Memory B cell (primary cell): ENCODE measurements at regions not wholly inside any gene's neighbourhood (a gene's known extent, or its start where the extent isn't known, plus 50 kb on each side); places are given as distances from the start of the nearest gene placed in this dataset.

ENCODE experiments used
- ATAC-seq: fragments of 150-1000 bp; cut with Tn5 transposase; 2 replicates; pipeline ENCODE4 v1.10.0; 2021; ENCODE audit warnings: low read depth, mild to moderate bottlenecking, moderate library complexity
- DNase-seq, 2 donors: peaks; one replicate each; pipeline ENCODE4 v3.0.0; 2022; ENCODE audit warnings: low spot score in 2 of 2
- H3K27ac Mint-ChIP-seq: one replicate; pipeline ENCODE4 v1.8.0; 2022; ENCODE audit warnings: mild to moderate bottlenecking, moderate library complexity, mixed read lengths
- H3K27me3 Mint-ChIP-seq: one replicate; pipeline ENCODE4 v1.8.0; 2022; ENCODE audit warnings: mixed read lengths
- H3K36me3 Mint-ChIP-seq: one replicate; pipeline ENCODE4 v1.8.0; 2022; ENCODE audit warnings: mild to moderate bottlenecking, mixed read lengths
- H3K4me1 Mint-ChIP-seq: one replicate; pipeline ENCODE4 v1.8.0; 2022; ENCODE audit warnings: mixed read lengths
- H3K4me3 Mint-ChIP-seq: one replicate; pipeline ENCODE4 v1.8.0; 2022; ENCODE audit warnings: mild to moderate bottlenecking, moderate library complexity, mixed read lengths
- H3K9me3 Mint-ChIP-seq: one replicate; pipeline ENCODE4 v1.8.0; 2022; ENCODE audit warnings: mixed read lengths

- ATAC-seq (no peak), DNase-seq (no peak)
- H3K9me3 Mint-ChIP-seq, result no peaks in the 10 kb centered on the region
- H3K27me3 Mint-ChIP-seq, result no peaks in the 10 kb centered on the region
- H3K36me3 Mint-ChIP-seq, result no peaks in the 10 kb centered on the region
- peaks cover 15% of the 10 kb centered on the region for H3K4me1 Mint-ChIP-seq
- no peak overlapping the region for H3K27ac Mint-ChIP-seq
- H3K4me3 Mint-ChIP-seq, result no peak overlapping the region
Measured at GRCh38 chr12:46103559-46104383, 113.4 kb upstream of the SCAF11 start.

GRCh38 chr12:46101485-46101869 lies 111.1 kb upstream of the SCAF11 start:
- no peak for DNase-seq
- H3K4me1 Mint-ChIP-seq, result peaks cover 6% of the 10 kb centered on the region
- H3K9me3 Mint-ChIP-seq, result peaks cover 1% of the 10 kb centered on the region
- no peak overlapping the region for H3K4me3 Mint-ChIP-seq
- H3K36me3 Mint-ChIP-seq, result peaks cover 4% of the 10 kb centered on the region
- no peaks in the 10 kb centered on the region for H3K27me3 Mint-ChIP-seq
- ATAC-seq, result no peak
- H3K27ac Mint-ChIP-seq, result no peak overlapping the region

GRCh38 chr12:46100551-46101484 lies 110.4 kb upstream of the SCAF11 start:
- H3K27me3 Mint-ChIP-seq, result no peaks in the 10 kb centered on the region
- H3K4me1 Mint-ChIP-seq, result peaks cover 6% of the 10 kb centered on the region
- DNase-seq (no peak), ATAC-seq (no peak)
- H3K27ac Mint-ChIP-seq, result no peak overlapping the region
- peaks cover 4% of the 10 kb centered on the region for H3K36me3 Mint-ChIP-seq
- H3K9me3 Mint-ChIP-seq, result peaks cover 1% of the 10 kb centered on the region
- no peak overlapping the region for H3K4me3 Mint-ChIP-seq

GRCh38 chr12:46089414-46090162 lies 99.2 kb upstream of the SCAF11 start:
- DNase-seq (no peak), ATAC-seq (peak; percentile 53)
- Mint-ChIP-seq H3K4me1 (peaks cover 7% of the 10 kb centered on the region), H3K4me3 (no peak overlapping the region), H3K9me3 (peaks cover 2% of the 10 kb centered on the region), H3K27me3 (peaks cover 6% of the 10 kb centered on the region), H3K27ac (no peak overlapping the region), H3K36me3 (peaks cover 7% of the 10 kb centered on the region)

- DNase-seq (no peak), ATAC-seq (no peak)
- no peak overlapping the region for H3K4me3 Mint-ChIP-seq
- no peak overlapping the region for H3K27ac Mint-ChIP-seq
- H3K9me3 Mint-ChIP-seq, result peaks cover 2% of the 10 kb centered on the region
- peaks cover 7% of the 10 kb centered on the region for H3K36me3 Mint-ChIP-seq
- peaks cover 7% of the 10 kb centered on the region for H3K4me1 Mint-ChIP-seq
- H3K27me3 Mint-ChIP-seq, result peaks cover 4% of the 10 kb centered on the region
Measured at GRCh38 chr12:46087916-46088439, 97.6 kb upstream of the SCAF11 start.

GRCh38 chr12:46084666-46085631 lies 94.6 kb upstream of the SCAF11 start:
- Mint-ChIP-seq H3K4me1 (peaks cover 6% of the 10 kb centered on the region), H3K27ac (no peak overlapping the region), H3K36me3 (peaks cover 2% of the 10 kb centered on the region), H3K4me3 (no peak overlapping the region), H3K27me3 (peaks cover 2% of the 10 kb centered on the region), H3K9me3 (peaks cover 2% of the 10 kb centered on the region)
- DNase-seq (no peak), ATAC-seq (no peak)

GRCh38 chr12:46082490-46083200 lies 92.3 kb upstream of the SCAF11 start:
- Mint-ChIP-seq H3K9me3 (peaks cover 11% of the 10 kb centered on the region), H3K36me3 (peaks cover 9% of the 10 kb centered on the region), H3K27ac (no peak overlapping the region), H3K4me1 (no peaks in the 10 kb centered on the region), H3K4me3 (no peak overlapping the region), H3K27me3 (peaks cover 2% of the 10 kb centered on the region)
- ATAC-seq (no peak), DNase-seq (no peak)

GRCh38 chr12:46073321-46073720 lies 82.9 kb upstream of the SCAF11 start:
- no peak overlapping the region for H3K4me3 Mint-ChIP-seq
- H3K36me3 Mint-ChIP-seq, result peaks cover under 1% of the 10 kb centered on the region
- H3K9me3 Mint-ChIP-seq, result peaks cover 3% of the 10 kb centered on the region
- peaks cover 5% of the 10 kb centered on the region for H3K4me1 Mint-ChIP-seq
- H3K27ac Mint-ChIP-seq, result no peak overlapping the region
- peaks cover 2% of the 10 kb centered on the region for H3K27me3 Mint-ChIP-seq
- DNase-seq (no peak), ATAC-seq (no peak)

- Mint-ChIP-seq H3K4me3 (no peak overlapping the region), H3K27ac (peak overlapping the region; percentile 52)
- ATAC-seq, result peak; percentile 92
Measured at GRCh38 chr12:46071769-46072624, 81.6 kb upstream of the SCAF11 start.

GRCh38 chr12:46071335-46071734 lies 81.0 kb upstream of the SCAF11 start:
- Mint-ChIP-seq H3K4me3 (no peak overlapping the region), H3K27me3 (peaks cover 2% of the 10 kb centered on the region), H3K36me3 (no peaks in the 10 kb centered on the region), H3K4me1 (peaks cover 5% of the 10 kb centered on the region), H3K27ac (no peak overlapping the region), H3K9me3 (no peaks in the 10 kb centered on the region)
- DNase-seq, result no peak
- peak; percentile 29 for ATAC-seq

More at GRCh38 chr12:46071769-46072624, 81.6 kb upstream of the SCAF11 start:
- peaks cover 5% of the 10 kb centered on the region for H3K4me1 Mint-ChIP-seq
- H3K27me3 Mint-ChIP-seq, result peaks cover 2% of the 10 kb centered on the region
- no peaks in the 10 kb centered on the region for H3K36me3 Mint-ChIP-seq
- DNase-seq, result peak; percentile 56
- no peaks in the 10 kb centered on the region for H3K9me3 Mint-ChIP-seq

- peaks cover 7% of the 10 kb centered on the region for H3K4me1 Mint-ChIP-seq
- H3K27me3 Mint-ChIP-seq, result no peaks in the 10 kb centered on the region
- ATAC-seq, result no peak
- no peak overlapping the region for H3K27ac Mint-ChIP-seq
- no peaks in the 10 kb centered on the region for H3K36me3 Mint-ChIP-seq
- no peak overlapping the region for H3K4me3 Mint-ChIP-seq
- no peaks in the 10 kb centered on the region for H3K9me3 Mint-ChIP-seq
- DNase-seq, result no peak
Measured at GRCh38 chr12:46067094-46067493, 76.7 kb upstream of the SCAF11 start.
